ENCODE measurements at regions not wholly inside any gene's neighbourhood (a gene's known extent, or its start where the extent isn't known, plus 50 kb on each side); places are given as distances from the start of the nearest gene placed in this dataset.

DNA sequence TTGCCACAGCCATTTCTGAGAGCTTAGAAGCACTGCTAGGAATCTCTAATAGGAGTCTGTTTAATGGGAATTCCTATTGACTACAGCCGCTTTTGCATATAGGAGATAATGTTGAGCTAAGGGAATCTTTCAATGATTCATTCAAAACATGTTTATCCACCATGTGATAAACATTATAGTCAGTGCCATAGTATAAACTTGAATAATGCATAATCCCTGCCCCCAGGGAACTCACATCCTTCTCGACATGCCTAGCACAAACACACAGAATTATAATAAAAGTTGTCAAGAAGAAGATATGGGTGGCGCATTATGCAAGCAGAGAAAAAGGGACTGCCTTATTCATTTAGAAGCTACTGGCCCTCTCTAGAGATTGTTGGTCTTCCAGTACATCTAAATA is 248.0 kb downstream of the DAD1 start:
- TF ChIP-seq, protein P1, sequence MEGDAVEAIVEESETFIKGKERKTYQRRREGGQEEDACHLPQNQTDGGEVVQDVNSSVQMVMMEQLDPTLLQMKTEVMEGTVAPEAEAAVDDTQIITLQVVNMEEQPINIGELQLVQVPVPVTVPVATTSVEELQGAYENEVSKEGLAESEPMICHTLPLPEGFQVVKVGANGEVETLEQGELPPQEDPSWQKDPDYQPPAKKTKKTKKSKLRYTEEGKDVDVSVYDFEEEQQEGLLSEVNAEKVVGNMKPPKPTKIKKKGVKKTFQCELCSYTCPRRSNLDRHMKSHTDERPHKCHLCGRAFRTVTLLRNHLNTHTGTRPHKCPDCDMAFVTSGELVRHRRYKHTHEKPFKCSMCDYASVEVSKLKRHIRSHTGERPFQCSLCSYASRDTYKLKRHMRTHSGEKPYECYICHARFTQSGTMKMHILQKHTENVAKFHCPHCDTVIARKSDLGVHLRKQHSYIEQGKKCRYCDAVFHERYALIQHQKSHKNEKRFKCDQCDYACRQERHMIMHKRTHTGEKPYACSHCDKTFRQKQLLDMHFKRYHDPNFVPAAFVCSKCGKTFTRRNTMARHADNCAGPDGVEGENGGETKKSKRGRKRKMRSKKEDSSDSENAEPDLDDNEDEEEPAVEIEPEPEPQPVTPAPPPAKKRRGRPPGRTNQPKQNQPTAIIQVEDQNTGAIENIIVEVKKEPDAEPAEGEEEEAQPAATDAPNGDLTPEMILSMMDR (IDR thresholded peaks at IDR 0.05; ENCODE audit: control extremely low read depth in 1 of 3, insufficient read depth in 1 of 3, low read depth in 1 of 3, low read length in 3 of 3): no peak
- TF ChIP-seq YY1 (IDR thresholded peaks at IDR 0.05; ENCODE audit: low read depth, low read length): no peak
- no peak for TF ChIP-seq GABPA (IDR thresholded peaks at IDR 0.05; ENCODE audit: borderline replicate concordance, insufficient read depth, low read length)
- no peak for TF ChIP-seq RBBP5 (IDR thresholded peaks at IDR 0.05; ENCODE audit: borderline replicate concordance, low read depth, low read length)
- no peak for TF ChIP-seq RNF2 (IDR thresholded peaks at IDR 0.05; ENCODE audit: borderline replicate concordance, low read depth, low read length, missing control alignments, poor library complexity, severe bottlenecking)
- TF ChIP-seq EZH2 (IDR thresholded peaks at IDR 0.05; ENCODE audit: low read depth, low read length, severe bottlenecking): no peak
- TF ChIP-seq POLR2A (IDR thresholded peaks at IDR 0.05; ENCODE audit: control extremely low read depth in 1 of 2, low read depth in 2 of 2, low read length in 2 of 2): no peak
- TF ChIP-seq, protein P2, sequence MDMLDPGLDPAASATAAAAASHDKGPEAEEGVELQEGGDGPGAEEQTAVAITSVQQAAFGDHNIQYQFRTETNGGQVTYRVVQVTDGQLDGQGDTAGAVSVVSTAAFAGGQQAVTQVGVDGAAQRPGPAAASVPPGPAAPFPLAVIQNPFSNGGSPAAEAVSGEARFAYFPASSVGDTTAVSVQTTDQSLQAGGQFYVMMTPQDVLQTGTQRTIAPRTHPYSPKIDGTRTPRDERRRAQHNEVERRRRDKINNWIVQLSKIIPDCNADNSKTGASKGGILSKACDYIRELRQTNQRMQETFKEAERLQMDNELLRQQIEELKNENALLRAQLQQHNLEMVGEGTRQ (IDR thresholded peaks at IDR 0.05; ENCODE audit: low read length): no peak
- no peak for TF ChIP-seq SP1 (IDR thresholded peaks at IDR 0.05; ENCODE audit: low read depth, low read length)
- TF ChIP-seq MAX (IDR thresholded peaks at IDR 0.05): no peak
- TF ChIP-seq BRCA1 (IDR thresholded peaks at IDR 0.05; ENCODE audit: low read depth, low read length): no peak
- TF ChIP-seq JUND (IDR thresholded peaks at IDR 0.05; ENCODE audit: low read length): no peak
